PC-3 (cell line): ENCODE measurements at regions not wholly inside any gene's neighbourhood (a gene's known extent, or its start where the extent isn't known, plus 50 kb on each side); places are given as distances from the start of the nearest gene placed in this dataset.

Experiments used
- ATAC-seq: fragments of 200-7000 bp; cut with Tn5 transposase; 2 replicates; pipeline ENCODE4 v1.9.1; 2020; ENCODE audit warnings: mild to moderate bottlenecking, moderate library complexity
- BruUV-seq: library from RNA; stranded (reverse); fragments of 400-500 nt; replicated peaks from 2 replicates; lab custom pipeline; 2021; lab: Mats Ljungman, UMichigan
- CTCF ChIA-PET: fragments of 300-600 bp; sonication (Branson Sonifier 250); formaldehyde crosslinking; loops from one replicate; lab custom pipeline; 2022; ENCODE audit warnings: antibody characterized with exemption; lab: Charles Lee
- POLR2A ChIA-PET: fragments of 300-600 bp; sonication (Branson Sonifier 250); formaldehyde crosslinking; loops from one replicate; lab custom pipeline; 2022; ENCODE audit warnings: antibody characterized with exemption; ENCODE audit not compliant: unreplicated experiment; lab: Charles Lee
- DNase-seq: peaks from one replicate; pipeline ENCODE4 v3.0.0-alpha.2; 2015
- H2AFZ ChIP-seq: fragments of 300-600 bp; sonication (generic); 2 replicates; pipeline ENCODE4 v1.6.0; 2016; ENCODE audit warnings: antibody characterized with exemption, low read length
- H3F3A ChIP-seq: fragments of 300-600 bp; sonication (generic); one replicate; pipeline ENCODE4 v1.6.0; 2017; ENCODE audit warnings: antibody characterized with exemption, low read length, control low read depth, mild to moderate bottlenecking; ENCODE audit not compliant: unreplicated experiment
- H3K27ac ChIP-seq: fragments of 300-600 bp; sonication (generic); 2 replicates; pipeline ENCODE4 v1.5.1; 2016; ENCODE audit warnings: mild to moderate bottlenecking, low read length
- H3K27me3 ChIP-seq: fragments of 300-600 bp; sonication (generic); 2 replicates; pipeline ENCODE4 v1.6.1; 2016; ENCODE audit warnings: low read length, mixed read lengths
- H3K36me3 ChIP-seq: fragments of 300-600 bp; sonication (generic); 2 replicates; pipeline ENCODE4 v1.6.1; 2016; ENCODE audit warnings: low read depth, mixed run types, low read length, mixed read lengths
- H3K4me1 ChIP-seq: fragments of 300-600 bp; sonication (generic); 2 replicates; pipeline ENCODE4 v1.5.1; 2016; ENCODE audit warnings: low read length; ENCODE audit not compliant: insufficient read depth
- H3K4me2 ChIP-seq: fragments of 300-600 bp; sonication (generic); 2 replicates; pipeline ENCODE4 v1.6.0; 2016; ENCODE audit warnings: low read length
- H3K4me3 ChIP-seq: fragments of 300-600 bp; sonication (generic); 2 replicates; pipeline ENCODE4 v1.5.1; 2016; ENCODE audit warnings: mild to moderate bottlenecking, low read length, mixed read lengths
- H3K79me2 ChIP-seq: fragments of 300-600 bp; sonication (generic); 2 replicates; pipeline ENCODE4 v1.6.1; 2017; ENCODE audit warnings: low read length, mixed read lengths
- H3K9ac ChIP-seq: fragments of 300-600 bp; sonication (generic); 2 replicates; pipeline ENCODE4 v1.6.0; 2016; ENCODE audit warnings: mild to moderate bottlenecking, low read length
- H3K9me2 ChIP-seq: fragments of 300-600 bp; sonication (generic); replicated peaks from 2 replicates; pipeline ENCODE4 v1.6.1; 2016; ENCODE audit warnings: mixed run types, low read length, mixed read lengths
- H3K9me3 ChIP-seq: fragments of 300-600 bp; sonication (generic); 2 replicates; pipeline ENCODE4 v1.6.1; 2016; ENCODE audit warnings: low read length, mixed read lengths
- H4K20me1 ChIP-seq: fragments of 300-600 bp; sonication (generic); 2 replicates; pipeline ENCODE4 v1.6.1; 2016; ENCODE audit warnings: low read length, mixed read lengths
- CTCF ChIP-seq: fragments of 300-600 bp; sonication (generic); conservative IDR thresholded peaks from 2 replicates; pipeline ENCODE4 v1.5.1; 2017; ENCODE audit warnings: antibody characterized with exemption, low read depth, mild to moderate bottlenecking, low read length
- EZH2 ChIP-seq: fragments of 300-600 bp; sonication (generic); IDR thresholded peaks from one replicate; pipeline ENCODE4 v1.6.1; 2017; ENCODE audit warnings: antibody characterized with exemption, mild to moderate bottlenecking, low read length; ENCODE audit not compliant: unreplicated experiment
- EZH2phosphoT487 ChIP-seq: fragments of 300-600 bp; sonication (generic); IDR thresholded peaks from 2 replicates; pipeline ENCODE4 v1.6.1; 2018; ENCODE audit warnings: mild to moderate bottlenecking, antibody characterized with exemption, low read length, borderline replicate concordance
- intact Hi-C: fragments of 100-400 bp; cut with micrococcal nuclease; formaldehyde crosslinking; loops from 2 replicates; pipeline ENCODE4 v1.9.0; 2023

- Histone ChIP-seq H3K9ac (no peak overlapping the region), H3K79me2 (no peaks in the 10 kb centered on the region), H3K27ac (no peak overlapping the region), H4K20me1 (no peaks in the 10 kb centered on the region), H3K36me3 (no peaks in the 10 kb centered on the region), H3K9me3 (no peaks in the 10 kb centered on the region), H3K4me2 (no peak overlapping the region), H3K9me2 (no peaks in the 10 kb centered on the region), H2AFZ (no peak overlapping the region), H3F3A (no peaks in the 10 kb centered on the region), H3K27me3 (no peaks in the 10 kb centered on the region), H3K4me3 (no peak overlapping the region), H3K4me1 (peaks cover 11% of the 10 kb centered on the region; the same call in 1 of the 2 replicates)
- no TSS peak for BruUV-seq
- intact Hi-C loops: no loop called here
- no peak; the same call in none of the 2 replicates for ATAC-seq
- ChIA-PET POLR2A (no interaction called here), CTCF (no interaction called here)
- no peak for TF ChIP-seq CTCF
- TF ChIP-seq EZH2: no peak
- TF ChIP-seq EZH2phosphoT487: no peak
- peak; percentile 49 for DNase-seq
Measured at GRCh38 chr3:44048196-44048924, 193.3 kb upstream of the TOPAZ1 start.

- Histone ChIP-seq H3K9ac (no peak overlapping the region), H3F3A (no peaks in the 10 kb centered on the region), H3K27ac (no peak overlapping the region), H3K36me3 (no peaks in the 10 kb centered on the region), H2AFZ (no peak overlapping the region), H4K20me1 (no peaks in the 10 kb centered on the region), H3K27me3 (no peaks in the 10 kb centered on the region), H3K79me2 (no peaks in the 10 kb centered on the region), H3K4me1 (peaks cover 11% of the 10 kb centered on the region; the same call in 1 of the 2 replicates), H3K4me3 (no peak overlapping the region), H3K9me2 (no peaks in the 10 kb centered on the region), H3K4me2 (no peak overlapping the region), H3K9me3 (no peaks in the 10 kb centered on the region)
- intact Hi-C loops: no loop called here
- CTCF ChIA-PET: no interaction called here
- TF ChIP-seq EZH2phosphoT487 (no peak), EZH2 (no peak), CTCF (no peak)
- no TSS peak for BruUV-seq
- DNase-seq: no peak
- POLR2A ChIA-PET: no interaction called here
- no peak for ATAC-seq
Measured at GRCh38 chr3:44048949-44049348, 192.7 kb upstream of the TOPAZ1 start.

- ATAC-seq (no peak), DNase-seq (no peak)
- H3F3A ChIP-seq: no peaks in the 10 kb centered on the region
- BruUV-seq: no TSS peak
- H3K9me3 ChIP-seq: no peaks in the 10 kb centered on the region
- intact Hi-C loops: no loop called here
- no peaks in the 10 kb centered on the region for H3K27me3 ChIP-seq
- no peak for TF ChIP-seq EZH2
- TF ChIP-seq CTCF: no peak
- no peak for TF ChIP-seq EZH2phosphoT487
- H4K20me1 ChIP-seq: no peaks in the 10 kb centered on the region
- no peaks in the 10 kb centered on the region for H3K9me2 ChIP-seq
- no peak overlapping the region for H3K9ac ChIP-seq
- peaks cover 11% of the 10 kb centered on the region; the same call in 1 of the 2 replicates for H3K4me1 ChIP-seq
- H3K4me2 ChIP-seq: no peak overlapping the region
- H3K27ac ChIP-seq: no peak overlapping the region
- no peaks in the 10 kb centered on the region for H3K36me3 ChIP-seq
- ChIA-PET CTCF (no interaction called here), POLR2A (interaction anchor here (0.5 kb wide), 1 partner anchor 211 kb away, joined by 3 read pairs; no protein-coding TSS in a partner anchor)
- no peaks in the 10 kb centered on the region for H3K79me2 ChIP-seq
- H3K4me3 ChIP-seq: no peak overlapping the region
- no peak overlapping the region for H2AFZ ChIP-seq
Measured at GRCh38 chr3:44050101-44050500, 191.6 kb upstream of the TOPAZ1 start.
